ENCODE measurements at regions not wholly inside any gene's neighbourhood (a gene's known extent, or its start where the extent isn't known, plus 50 kb on each side); places are given as distances from the start of the nearest gene placed in this dataset.

DNA sequence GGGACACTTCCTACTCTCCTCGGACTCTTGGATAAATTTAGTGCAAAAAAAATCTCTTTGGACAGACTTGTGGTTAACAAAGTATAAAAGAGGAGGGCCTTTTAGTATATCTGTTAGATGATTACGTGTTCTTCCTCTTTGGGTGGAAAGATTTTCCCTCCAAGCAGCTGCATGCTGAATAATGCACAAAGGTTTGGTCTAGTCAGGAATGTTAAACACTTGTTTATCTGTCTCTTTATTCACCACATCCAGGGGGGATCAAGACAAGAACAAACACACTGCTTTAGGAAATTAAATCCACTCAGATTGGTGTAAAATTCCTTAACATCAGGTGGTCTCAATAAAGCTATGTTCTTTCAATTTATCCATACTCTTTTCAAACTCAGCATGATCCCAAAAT, 260.9 kb upstream of the CHD6 start:
- H3K4me3 ChIP-seq (replicated peaks in 1 of 2; ENCODE audit: low read depth in 1 of 2, low read length in 2 of 2): no peak overlapping the region
- POLR2A ChIA-PET: no interaction called here
- H3K79me2 ChIP-seq (ENCODE audit: insufficient read depth, low read length): no peaks in the 10 kb centered on the region
- TF ChIP-seq EZH2 (IDR thresholded peaks at IDR 0.05) (no peak), POLR2AphosphoS5 (IDR thresholded peaks at IDR 0.05; ENCODE audit: low read depth, low read length) (no peak), RAD21 (IDR thresholded peaks at IDR 0.05; ENCODE audit: low read depth) (no peak), CEBPB (IDR thresholded peaks at IDR 0.05; ENCODE audit: low read depth) (no peak), SP1 (IDR thresholded peaks at IDR 0.05; ENCODE audit: low read depth) (no peak), ZNF274 (IDR thresholded peaks at IDR 0.05; ENCODE audit: low read depth, low read length) (no peak), JUND (IDR thresholded peaks at IDR 0.05) (no peak), SIN3A (IDR thresholded peaks at IDR 0.05; ENCODE audit: low read depth) (no peak), ZFX (IDR thresholded peaks at IDR 0.05) (no peak), TCF7L2 (IDR thresholded peaks at IDR 0.05; ENCODE audit: borderline replicate concordance, extremely low read depth, insufficient read depth, insufficient read length) (no peak), YY1 (IDR thresholded peaks at IDR 0.05; ENCODE audit: extremely low read depth, insufficient replicate concordance, low read depth, low read length) (no peak), EZH2phosphoT487 (IDR thresholded peaks at IDR 0.05; ENCODE audit: borderline replicate concordance) (no peak), CBX3 (IDR thresholded peaks at IDR 0.05; ENCODE audit: low read depth) (no peak), ELF1 (IDR thresholded peaks at IDR 0.05; ENCODE audit: borderline replicate concordance, low read depth) (no peak), POLR2A (IDR thresholded peaks at IDR 0.05; ENCODE audit: borderline replicate concordance, extremely low read depth, insufficient read depth, insufficient read length) (no peak), FOSL1 (IDR thresholded peaks at IDR 0.05; ENCODE audit: low read depth) (no peak)
- TF ChIP-seq, protein P1, sequence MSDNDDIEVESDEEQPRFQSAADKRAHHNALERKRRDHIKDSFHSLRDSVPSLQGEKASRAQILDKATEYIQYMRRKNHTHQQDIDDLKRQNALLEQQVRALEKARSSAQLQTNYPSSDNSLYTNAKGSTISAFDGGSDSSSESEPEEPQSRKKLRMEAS (IDR thresholded peaks at IDR 0.05): no peak
- TF ChIP-seq, protein P2, sequence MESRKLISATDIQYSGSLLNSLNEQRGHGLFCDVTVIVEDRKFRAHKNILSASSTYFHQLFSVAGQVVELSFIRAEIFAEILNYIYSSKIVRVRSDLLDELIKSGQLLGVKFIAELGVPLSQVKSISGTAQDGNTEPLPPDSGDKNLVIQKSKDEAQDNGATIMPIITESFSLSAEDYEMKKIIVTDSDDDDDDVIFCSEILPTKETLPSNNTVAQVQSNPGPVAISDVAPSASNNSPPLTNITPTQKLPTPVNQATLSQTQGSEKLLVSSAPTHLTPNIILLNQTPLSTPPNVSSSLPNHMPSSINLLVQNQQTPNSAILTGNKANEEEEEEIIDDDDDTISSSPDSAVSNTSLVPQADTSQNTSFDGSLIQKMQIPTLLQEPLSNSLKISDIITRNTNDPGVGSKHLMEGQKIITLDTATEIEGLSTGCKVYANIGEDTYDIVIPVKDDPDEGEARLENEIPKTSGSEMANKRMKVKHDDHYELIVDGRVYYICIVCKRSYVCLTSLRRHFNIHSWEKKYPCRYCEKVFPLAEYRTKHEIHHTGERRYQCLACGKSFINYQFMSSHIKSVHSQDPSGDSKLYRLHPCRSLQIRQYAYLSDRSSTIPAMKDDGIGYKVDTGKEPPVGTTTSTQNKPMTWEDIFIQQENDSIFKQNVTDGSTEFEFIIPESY (IDR thresholded peaks at IDR 0.05; ENCODE audit: extremely low read depth, insufficient replicate concordance, low read length): no peak
- TF ChIP-seq, protein P3, sequence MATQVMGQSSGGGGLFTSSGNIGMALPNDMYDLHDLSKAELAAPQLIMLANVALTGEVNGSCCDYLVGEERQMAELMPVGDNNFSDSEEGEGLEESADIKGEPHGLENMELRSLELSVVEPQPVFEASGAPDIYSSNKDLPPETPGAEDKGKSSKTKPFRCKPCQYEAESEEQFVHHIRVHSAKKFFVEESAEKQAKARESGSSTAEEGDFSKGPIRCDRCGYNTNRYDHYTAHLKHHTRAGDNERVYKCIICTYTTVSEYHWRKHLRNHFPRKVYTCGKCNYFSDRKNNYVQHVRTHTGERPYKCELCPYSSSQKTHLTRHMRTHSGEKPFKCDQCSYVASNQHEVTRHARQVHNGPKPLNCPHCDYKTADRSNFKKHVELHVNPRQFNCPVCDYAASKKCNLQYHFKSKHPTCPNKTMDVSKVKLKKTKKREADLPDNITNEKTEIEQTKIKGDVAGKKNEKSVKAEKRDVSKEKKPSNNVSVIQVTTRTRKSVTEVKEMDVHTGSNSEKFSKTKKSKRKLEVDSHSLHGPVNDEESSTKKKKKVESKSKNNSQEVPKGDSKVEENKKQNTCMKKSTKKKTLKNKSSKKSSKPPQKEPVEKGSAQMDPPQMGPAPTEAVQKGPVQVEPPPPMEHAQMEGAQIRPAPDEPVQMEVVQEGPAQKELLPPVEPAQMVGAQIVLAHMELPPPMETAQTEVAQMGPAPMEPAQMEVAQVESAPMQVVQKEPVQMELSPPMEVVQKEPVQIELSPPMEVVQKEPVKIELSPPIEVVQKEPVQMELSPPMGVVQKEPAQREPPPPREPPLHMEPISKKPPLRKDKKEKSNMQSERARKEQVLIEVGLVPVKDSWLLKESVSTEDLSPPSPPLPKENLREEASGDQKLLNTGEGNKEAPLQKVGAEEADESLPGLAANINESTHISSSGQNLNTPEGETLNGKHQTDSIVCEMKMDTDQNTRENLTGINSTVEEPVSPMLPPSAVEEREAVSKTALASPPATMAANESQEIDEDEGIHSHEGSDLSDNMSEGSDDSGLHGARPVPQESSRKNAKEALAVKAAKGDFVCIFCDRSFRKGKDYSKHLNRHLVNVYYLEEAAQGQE (IDR thresholded peaks at IDR 0.05; ENCODE audit: low read depth): no peak
- TF ChIP-seq, protein P4, sequence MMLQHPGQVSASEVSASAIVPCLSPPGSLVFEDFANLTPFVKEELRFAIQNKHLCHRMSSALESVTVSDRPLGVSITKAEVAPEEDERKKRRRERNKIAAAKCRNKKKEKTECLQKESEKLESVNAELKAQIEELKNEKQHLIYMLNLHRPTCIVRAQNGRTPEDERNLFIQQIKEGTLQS (IDR thresholded peaks at IDR 0.05): no peak
- no peaks in the 10 kb centered on the region for H3K9me2 ChIP-seq (ENCODE audit: insufficient read depth)
- ATAC-seq (no peak), DNase-seq (ENCODE audit: low read depth, low spot score) (no peak)
- H3K27me3 ChIP-seq (ENCODE audit: insufficient read depth, low read length): no peaks in the 10 kb centered on the region
- H4K20me1 ChIP-seq (ENCODE audit: insufficient read depth): no peaks in the 10 kb centered on the region
- H3K9me3 ChIP-seq (ENCODE audit: control insufficient read depth in 1 of 2, insufficient read depth in 1 of 2, low read depth in 1 of 2, low read length in 2 of 2): no peaks in the 10 kb centered on the region
- RAD21 ChIA-PET (ENCODE audit: low non-redundant PET in 1 of 2, low total read pairs in 2 of 2, uncharacterized antibody in 2 of 2, unreplicated experiment in 2 of 2): no interaction called here
- CTCF ChIA-PET: no interaction called here
- H3K9ac ChIP-seq (ENCODE audit: low read length): no peak overlapping the region
- H3K36me3 ChIP-seq (ENCODE audit: control insufficient read depth in 1 of 2, insufficient read depth in 2 of 2, low read length in 2 of 2): no peaks in the 10 kb centered on the region
- H3K4me2 ChIP-seq (ENCODE audit: low read length): no peak overlapping the region
- BruUV-seq (replicated peaks): no TSS peak
- H3K4me1 ChIP-seq (ENCODE audit: control insufficient read depth in 1 of 2, insufficient read depth in 2 of 2, low read length in 2 of 2): no peaks in the 10 kb centered on the region
- no peak overlapping the region for H3K27ac ChIP-seq (ENCODE audit: low read depth, low read length)
- intact Hi-C loops (cut with micrococcal nuclease): no loop called here
- H2AFZ ChIP-seq (ENCODE audit: low read depth, low read length, poor library complexity, severe bottlenecking): no peak overlapping the region
